GM21423 (cell line): ENCODE measurements at regions not wholly inside any gene's neighbourhood (a gene's known extent, or its start where the extent isn't known, plus 50 kb on each side); places are given as distances from the start of the nearest gene placed in this dataset.
"Not testable (repeated sequence)": the region's sequence is repeated elsewhere in the genome, so short reads cannot be mapped to it uniquely, and the experiment has no call there.

ENCODE experiments used
- ATAC-seq: cut with Tn5 transposase; IDR thresholded peaks from one replicate; pipeline ENCODE4 v1.9.1; 2021; ENCODE audit warnings: mild to moderate bottlenecking, moderate library complexity; ENCODE audit not compliant: unreplicated experiment

DNA sequence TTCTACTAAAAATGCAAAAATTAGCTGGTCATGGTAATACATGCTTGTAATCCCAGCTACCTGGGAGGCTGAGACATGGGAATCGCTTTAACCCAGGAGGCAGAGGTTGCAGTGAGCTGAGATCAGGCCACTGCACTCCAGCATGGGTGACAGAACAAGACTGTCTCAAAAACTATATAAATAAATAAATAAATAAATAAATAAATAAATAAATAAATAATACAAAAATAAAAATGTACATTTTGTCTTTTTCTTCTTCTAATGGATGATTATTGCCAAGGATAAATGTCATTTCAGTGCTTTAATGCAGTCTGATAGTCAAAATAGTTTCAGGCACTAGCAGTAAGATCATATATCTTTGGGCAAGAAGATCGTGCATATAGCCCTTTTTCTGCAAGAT is 727.6 kb upstream of the SEMA3D start:
- ATAC-seq = no peak

DNA sequence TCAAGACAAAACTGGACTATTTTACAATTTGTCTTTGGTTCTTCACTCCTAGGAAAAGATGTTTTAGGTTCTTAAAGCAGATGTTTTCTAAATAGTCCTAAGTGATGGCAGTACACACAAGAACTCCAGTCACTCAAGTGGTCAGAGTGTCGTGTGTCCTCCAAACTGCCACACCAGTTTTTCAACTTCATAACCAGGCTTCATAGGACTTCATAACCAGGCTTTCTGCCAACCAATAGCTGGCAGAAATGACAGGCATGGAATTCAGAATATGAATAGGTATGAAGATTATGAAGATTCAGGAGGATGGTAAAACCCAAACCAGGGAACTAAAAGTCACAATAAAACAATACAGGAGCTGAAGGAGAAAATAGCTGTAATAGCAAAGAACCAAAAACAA is 721.2 kb upstream of the SEMA3D start:
- no peak for ATAC-seq

DNA sequence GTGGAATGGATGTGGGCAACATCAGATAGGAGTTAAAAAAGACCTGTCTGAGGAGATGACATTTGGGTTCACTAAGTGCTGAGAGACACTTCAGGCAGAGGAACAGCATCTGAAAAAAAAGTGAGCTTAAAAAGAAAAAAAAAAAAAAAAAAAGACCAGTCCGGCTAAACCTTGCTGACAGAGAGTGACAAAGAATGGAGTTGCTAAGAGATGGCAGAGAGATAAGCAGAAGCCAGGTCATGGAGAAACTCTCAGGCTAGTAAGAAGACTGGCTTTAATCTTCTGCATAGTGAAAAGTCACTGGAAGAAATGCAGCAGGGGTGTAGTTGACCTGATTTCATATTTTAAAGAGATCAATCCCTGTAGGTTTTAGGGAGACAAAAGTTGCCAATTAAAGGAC is 711.1 kb upstream of the SEMA3D start:
- no peak for ATAC-seq

DNA sequence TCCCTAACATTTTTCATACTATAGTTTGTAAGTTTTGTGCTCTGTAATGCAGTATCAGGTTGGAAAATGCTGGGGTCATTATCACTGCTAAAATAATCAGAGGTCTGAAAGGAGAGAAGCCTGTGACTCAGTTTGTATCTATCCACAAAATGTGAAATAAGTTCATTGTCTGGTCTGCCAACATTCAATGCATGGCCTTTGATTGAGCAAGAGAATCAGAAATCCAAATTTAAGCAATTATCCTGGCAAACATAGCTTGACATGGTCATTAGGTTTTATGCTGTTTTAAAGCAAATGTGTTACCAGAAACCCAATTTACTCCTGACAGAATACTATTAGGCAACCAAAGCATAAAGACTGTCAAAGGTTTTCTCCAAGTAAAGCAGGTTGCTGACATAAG is 709.7 kb upstream of the SEMA3D start:
- ATAC-seq = no peak

DNA sequence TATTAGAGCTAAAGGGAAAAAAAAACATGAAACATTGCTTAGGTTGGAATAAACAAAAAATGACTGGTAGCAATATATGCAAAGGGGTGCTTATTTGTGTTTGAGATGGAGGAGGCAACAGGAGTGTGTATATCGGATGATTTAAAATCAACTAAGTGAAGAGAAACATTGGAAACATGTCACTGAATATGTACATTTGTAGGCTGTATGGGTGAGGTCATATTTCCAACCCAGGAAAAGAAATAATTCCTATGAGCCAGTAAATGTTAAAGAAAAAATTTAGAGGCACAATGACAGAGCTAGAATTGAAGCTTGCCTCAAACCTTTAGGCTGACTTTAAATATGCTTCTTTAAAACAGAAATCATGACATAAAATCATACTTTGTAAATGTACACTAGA is 709.0 kb upstream of the SEMA3D start:
- no peak for ATAC-seq

DNA sequence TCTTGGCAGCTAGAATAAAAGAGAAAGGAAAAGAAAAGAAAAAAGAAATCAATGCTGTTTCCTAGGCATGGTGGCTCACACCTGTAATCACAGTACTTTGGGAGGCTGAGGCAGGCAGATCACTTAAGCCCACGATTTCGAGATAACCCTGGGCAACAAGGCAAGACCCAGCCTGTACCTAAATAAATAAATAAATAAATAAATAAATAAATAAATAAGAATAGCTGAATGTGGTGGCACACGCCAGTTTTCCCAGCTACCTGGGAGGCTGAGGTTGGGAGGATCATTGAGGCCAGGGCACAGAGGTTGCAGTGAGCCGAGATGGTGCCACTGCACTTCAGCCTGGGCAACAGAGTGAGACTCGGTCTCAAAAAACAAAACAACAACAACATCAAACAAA is 705.0 kb upstream of the SEMA3D start:
- not testable (repeated sequence) for ATAC-seq

DNA sequence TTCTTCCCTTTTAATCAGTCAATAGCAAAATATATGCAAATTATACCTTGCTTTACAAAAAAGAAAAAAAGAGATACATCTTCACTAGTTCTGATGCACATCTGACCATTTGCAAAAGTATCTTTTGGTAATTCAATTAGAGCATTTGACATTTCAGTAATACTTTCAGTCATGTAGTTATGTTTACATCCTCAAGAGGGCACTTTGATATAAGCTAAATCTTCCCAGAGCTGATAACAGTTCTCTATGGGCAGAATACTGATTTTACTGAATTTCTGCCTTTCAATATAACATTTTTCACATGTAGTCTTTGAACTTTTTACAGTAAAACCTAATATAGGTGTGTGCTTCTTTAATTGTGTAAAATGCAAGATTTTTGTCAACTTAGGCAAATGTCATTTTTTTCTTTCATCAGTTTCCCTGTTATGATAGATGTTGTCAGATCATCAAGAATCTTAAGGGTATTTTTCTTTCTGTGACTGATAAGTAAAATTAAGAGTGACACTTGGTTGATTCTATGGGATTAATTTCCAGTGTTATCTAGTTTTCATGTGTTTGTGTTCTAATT is 703.5 kb upstream of the SEMA3D start:
- ATAC-seq = peak; percentile 76

DNA sequence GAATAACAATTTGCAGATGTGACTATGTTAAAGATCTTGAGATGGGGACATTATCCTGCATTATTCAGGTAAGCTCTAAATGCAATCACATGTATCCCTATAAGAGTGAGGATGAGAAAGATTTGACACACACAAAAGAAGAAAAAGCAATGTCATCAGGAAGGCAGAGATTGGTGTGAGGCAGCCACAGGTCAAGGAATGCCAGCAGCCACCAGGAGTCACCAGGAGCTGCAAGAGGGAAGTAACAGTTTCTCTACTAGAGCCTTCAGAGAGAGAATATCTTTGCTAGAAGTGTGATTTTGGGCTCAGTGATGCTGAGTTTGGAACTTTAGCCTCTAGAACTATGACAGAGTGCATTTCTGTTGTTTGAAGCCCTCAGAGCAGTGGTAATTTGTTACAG is 700.3 kb upstream of the SEMA3D start:
- no peak for ATAC-seq

DNA sequence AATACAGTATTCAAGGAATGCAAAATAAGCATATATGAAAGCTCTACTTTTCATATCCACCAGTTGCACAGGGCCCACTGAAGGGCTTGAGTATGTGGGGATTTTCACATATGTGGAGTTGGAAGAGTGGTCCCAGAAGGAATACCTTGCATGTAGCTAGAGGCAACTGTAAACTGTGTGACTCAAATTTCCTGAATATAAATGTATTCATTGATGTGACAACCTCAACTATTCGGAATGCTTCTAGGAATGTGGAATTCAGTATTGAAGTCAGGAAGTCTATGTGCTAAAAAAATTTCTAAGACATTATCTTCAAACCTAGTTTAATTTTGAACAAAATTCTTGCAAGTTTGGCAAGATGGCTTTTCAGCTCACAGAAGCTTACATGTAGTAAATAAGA is 695.5 kb upstream of the SEMA3D start:
- ATAC-seq = no peak

DNA sequence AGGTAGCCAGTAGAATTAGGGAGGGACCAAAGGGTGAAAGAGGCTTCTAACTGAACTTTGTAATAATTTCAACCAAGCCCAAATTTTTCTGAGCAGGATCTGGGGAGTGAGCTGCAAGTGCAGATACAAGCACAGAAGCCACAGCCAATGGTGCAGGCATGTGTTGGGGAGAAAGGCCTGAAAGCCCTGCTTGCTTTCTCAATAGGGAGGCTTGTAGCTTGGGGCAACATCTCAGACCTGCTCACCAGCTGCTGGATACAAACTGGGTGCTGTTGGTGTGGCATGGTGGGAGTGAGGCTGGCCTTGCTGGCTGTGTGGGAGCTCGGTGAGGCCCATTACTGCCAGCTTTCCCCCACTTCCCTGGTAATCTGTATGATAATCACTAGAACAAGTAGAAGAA is 688.5 kb upstream of the SEMA3D start:
- no peak for ATAC-seq

DNA sequence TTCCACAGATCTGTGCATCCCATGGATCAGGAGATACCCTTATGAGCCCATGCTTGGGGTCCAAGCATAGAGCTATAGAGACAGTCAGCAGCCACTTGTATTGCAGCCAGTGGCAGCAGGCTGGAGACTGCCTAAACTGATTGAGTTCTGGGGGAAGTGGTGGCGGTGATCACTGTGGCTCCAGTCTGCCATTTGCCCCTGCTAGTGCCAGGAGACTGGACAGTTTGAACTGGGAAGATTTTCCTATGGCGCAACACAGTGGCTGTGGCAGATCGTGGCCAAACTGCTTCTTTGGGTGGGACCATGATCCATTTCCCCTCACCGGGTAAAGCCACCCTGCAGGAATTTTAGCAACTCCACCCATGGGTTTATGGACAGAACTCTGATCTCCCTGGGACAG is 679.7 kb upstream of the SEMA3D start:
- no peak for ATAC-seq

DNA sequence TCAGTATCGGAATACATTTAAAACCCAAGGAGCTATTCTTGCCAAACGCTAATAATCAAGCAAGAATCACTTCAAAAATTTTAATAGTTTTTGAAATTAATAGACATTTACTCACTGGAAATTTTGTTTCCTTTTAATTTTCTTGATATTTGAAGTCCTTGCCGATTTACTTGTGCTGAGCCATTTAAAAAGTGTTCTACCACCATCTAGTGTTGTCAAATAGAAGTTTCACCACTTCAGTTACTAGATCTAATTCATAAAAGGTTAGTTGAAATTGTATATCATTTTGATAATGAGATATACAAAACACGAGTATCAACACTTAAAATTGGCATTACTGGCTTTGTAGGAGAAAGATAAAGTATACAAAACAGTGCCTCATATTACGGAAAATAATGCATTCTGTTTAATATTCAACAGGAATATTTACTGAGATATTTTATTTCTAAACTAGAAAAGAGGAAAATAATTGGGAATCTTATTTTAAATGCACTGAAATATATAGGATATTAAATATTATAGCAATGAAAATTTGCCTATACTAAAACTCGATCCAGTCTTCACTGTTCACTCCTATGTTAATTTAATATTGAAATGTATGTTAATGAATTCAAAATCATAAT is 664.8 kb upstream of the SEMA3D start:
- ATAC-seq = no peak

DNA sequence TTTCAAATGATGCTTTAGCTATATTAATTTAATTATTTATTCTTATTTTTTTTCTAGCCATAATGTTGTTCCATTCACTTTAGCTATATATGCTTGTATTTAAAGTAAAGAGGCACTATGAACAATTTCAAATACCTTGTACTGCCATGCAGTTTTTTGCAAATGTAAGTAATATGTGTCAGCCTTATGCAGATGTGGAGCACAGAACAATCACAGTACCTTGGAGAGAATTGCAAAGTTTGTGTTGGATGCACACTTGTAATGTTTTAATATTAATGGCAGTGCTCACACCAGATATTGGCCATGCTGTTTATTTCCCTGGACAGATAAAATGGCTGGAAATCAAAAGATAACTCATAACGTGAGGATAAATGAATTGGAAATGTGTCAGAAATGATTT is 663.5 kb upstream of the SEMA3D start:
- no peak for ATAC-seq

DNA sequence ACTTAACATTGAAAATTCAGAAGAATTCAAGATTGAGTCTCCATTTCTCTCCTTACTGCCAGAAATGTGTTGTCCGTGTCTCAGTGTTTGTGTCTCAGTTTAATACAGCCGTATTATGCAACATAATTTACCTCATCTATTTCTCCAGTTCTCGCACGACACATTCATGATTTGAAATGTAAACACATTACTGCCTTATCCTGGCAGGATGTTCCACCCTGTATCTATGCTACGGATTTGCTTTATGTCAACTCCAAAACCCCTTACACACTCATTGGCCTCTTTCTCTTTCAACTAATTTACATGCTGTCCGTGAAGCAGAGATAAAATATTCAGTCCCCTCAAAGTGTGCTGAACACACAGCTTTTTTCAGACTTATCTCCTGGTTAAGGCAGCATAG is 653.7 kb upstream of the SEMA3D start:
- no peak for ATAC-seq

DNA sequence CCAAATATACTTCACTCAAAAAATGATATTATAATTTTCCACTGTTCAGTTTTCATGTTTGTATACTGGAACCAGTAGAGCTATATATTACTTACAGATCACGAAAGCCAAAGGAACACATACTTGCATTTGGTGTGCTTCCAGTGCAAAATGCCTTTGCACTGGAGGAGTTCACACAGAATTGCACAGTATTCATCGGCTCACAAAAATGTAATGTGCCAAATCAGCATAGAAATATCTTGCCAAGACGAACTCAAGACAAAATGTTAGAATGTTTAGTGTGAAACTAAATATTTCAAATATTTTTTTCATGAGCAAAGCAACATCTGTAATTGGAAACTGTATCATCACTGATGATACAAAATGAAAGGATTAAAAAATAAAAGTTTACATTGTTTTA is 646.2 kb upstream of the SEMA3D start:
- ATAC-seq = no peak

DNA sequence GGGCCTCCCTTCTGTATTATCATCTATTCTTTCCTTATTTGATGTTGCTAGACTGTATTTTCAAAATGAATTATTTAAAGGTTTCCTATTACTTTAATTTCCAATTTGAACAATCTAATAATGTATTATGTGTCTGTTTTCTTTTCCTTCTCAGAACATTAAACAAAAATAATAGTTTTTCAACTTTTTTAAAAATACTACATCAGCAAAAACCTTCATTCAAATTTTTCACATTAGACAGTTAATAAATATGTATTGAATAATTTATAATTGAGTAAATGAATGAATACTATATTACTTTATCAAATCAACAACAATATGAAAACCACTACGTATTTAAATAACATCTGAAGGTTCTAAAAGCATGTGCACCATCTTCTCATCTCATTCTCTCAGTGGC is 644.1 kb upstream of the SEMA3D start:
- no peak for ATAC-seq

DNA sequence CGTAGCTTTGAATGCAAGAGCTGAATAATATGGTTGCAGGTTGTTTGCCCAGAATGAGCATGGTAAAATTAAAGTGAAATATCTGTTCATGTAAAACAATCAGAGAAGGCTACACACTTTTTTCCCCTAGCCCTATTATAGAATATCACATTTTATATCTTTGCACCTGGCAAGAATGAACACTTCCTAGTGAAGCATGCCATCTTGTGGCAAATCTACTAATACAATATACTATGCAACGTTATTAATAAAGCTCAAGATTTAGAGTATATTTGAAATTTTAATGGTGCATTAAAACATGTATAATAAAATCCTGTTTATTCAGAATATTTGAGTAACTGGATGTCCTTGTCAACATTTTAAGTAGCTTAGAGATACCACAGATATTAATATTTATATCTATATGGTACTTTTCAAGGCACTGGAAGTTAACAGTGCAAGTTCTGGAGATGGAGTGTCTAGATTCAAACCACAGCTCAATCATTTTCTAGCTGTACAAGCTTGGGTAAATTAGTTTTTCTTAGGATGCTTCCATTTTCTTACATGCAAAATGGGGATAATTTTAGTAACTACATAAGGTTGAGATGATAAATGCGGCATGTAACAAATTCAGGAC is 643.1 kb upstream of the SEMA3D start:
- ATAC-seq = no peak

DNA sequence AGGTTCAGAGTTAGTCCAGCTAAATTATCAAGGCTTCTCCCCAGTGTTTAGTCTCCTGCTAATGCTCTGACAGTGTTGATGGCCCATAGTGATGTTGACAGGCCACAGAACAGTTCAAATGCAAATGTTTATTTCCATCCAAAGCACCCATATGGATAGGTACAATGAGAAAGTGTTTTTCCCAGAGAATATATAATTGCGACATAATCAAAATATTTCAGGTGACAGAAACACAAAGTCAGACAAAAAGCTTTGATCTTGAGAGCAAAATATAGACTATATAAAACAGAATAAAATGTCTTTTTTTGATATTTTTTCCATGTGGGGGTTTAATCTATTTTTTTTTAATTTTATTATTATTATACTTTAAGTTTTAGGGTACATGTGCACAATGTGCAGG is 642.3 kb upstream of the SEMA3D start:
- ATAC-seq = no peak

DNA sequence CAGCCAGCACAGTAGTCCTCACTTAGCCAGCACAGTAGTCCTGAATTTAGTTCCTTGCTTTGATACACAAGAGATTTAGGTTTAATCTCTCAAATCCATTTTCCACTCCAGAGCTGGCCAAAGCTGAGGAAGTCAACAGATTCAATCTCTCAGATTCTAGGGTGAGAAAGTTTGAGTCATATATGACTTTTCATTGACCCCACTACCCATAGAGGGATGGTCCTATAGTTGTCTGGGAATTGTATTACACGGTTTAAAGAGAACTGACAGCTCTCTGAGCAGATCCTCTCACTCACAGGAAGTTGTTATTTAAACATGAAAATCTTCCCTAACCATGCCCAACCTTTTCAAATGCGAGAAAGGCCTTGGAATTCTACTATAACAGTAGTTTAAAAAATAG is 641.8 kb upstream of the SEMA3D start:
- ATAC-seq = no peak

DNA sequence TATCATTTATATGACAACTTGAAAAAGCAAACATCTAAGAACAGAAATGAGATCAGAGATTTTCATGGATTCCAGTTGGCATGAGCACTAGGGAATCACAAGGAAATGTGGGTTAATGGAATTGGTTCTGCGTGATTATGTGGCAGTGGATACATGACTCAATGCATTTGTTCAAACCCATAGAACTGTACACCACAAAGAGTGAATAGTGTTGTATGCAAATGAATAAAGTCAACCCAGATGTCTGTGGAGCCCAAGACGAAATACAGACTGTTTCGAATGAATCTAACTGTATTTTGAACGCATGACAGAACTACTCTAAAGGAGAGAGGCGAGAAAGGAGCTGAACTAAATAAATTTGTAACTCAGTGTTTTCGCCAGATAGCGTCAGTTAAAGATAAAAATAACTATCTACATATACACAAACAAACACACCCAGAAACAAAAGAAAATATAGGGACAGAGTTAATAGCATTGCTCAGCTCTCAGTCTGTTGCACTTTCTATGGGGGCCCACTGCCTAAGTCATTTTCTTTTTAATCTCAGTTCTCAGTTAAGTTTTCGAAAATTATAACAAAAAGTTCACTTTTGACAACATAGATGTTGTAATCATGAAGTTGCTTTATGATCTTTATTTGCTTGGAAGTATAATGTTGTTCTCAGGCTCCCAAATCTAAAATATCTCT is 636.7 kb upstream of the SEMA3D start:
- no peak for ATAC-seq

DNA sequence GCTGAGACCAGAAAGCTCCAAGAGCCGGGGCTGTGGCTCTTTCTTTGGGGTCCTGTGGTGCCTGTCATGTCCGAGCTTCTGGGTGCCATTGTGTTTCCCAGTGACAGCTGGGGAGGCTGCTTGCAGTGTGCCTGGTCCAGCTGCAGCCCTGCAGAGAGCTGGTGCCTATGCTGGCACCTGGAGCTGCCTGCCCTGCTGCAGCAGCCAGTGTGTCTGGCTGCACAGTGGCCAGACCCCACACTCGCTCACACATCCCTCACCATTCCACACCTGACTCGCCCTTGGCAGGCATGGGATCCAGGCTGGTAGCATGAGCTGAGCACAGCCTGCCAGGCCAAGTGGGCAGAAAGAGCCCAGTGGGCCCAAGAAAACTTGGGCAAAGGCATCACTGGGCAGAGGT is 635.1 kb upstream of the SEMA3D start:
- ATAC-seq = no peak

DNA sequence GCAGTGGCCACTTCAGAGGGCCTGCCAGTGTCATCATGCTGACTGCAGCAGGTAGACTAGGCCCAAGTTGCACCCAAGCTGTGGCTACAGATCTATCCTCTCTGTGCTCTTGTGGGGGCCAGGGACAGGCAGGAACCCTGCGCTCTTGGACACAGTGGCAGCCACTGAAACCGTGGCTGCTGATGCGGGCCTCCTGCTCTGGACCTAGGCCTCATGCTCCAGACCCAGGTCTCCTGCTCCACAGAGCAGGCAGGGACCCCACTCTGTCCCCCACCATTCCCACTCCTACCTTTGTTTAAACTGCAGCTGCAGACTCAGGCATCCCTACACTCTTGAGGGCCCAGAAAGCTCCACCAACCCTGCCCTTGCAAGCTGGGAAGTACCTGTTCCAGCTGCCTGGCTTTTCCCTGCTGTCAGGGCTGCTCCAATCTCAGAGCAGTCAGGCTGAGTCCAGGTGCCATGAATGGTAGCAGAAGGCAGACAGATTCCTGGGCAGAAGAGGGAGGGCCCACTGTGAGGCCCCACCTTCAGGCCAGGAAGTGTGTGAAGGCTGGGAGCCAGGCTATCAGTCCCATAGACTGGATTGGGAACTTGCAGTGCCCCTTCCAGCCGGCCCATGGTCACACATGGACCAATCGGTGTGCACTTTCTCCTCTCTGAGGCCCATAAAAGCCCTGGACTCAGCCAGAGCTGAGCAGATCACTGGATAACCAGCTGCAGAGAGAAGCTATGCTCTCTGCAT is 634.0 kb upstream of the SEMA3D start:
- no peak for ATAC-seq
